CD14-positive monocyte (primary cell): ENCODE measurements at regions not wholly inside any gene's neighbourhood (a gene's known extent, or its start where the extent isn't known, plus 50 kb on each side); places are given as distances from the start of the nearest gene placed in this dataset.

Experiments used
- DNase-seq, 3 donors: peaks; one replicate each; pipeline ENCODE4 v3.0.0-alpha.2; 2011 to 2022
- H2AFZ ChIP-seq: 2 replicates; pipeline ENCODE4 v1.6.0; 2012; ENCODE audit warnings: mild to moderate bottlenecking, low read depth, low read length, inconsistent platforms; ENCODE audit not compliant: insufficient read depth, poor library complexity, severe bottlenecking
- H3K27ac ChIP-seq, 2 donors: 1 replicate in 1 of 2; 2 replicates in 1 of 2; pipeline ENCODE4 v1.5.1; 2012 to 2013; ENCODE audit warnings: low read length in 2 of 2, control low read depth in 1 of 2, inconsistent platforms in 1 of 2, low read depth in 1 of 2, mild to moderate bottlenecking in 1 of 2
- H3K27me3 ChIP-seq, 2 donors: one replicate each; pipeline versions ENCODE4 v1.6.0 to v1.6.1; 2011 to 2013; ENCODE audit warnings: low read length in 2 of 2; ENCODE audit not compliant: control insufficient read depth in 2 of 2, insufficient read depth in 2 of 2
- H3K36me3 ChIP-seq, 2 donors: replicated peaks in 1 of 2; 1 replicate in 1 of 2; 2 replicates in 1 of 2; pipeline versions ENCODE4 v1.5.1 to v1.6.1; 2012 to 2013; ENCODE audit warnings: low read length in 2 of 2, control low read depth in 1 of 2, inconsistent platforms in 1 of 2, mild to moderate bottlenecking in 1 of 2; ENCODE audit not compliant: insufficient read depth in 2 of 2, control insufficient read depth in 1 of 2
- H3K4me1 ChIP-seq, 2 donors: 1 replicate in 1 of 2; 2 replicates in 1 of 2; pipeline versions ENCODE4 v1.5.1 to v1.6.1; 2012 to 2013; ENCODE audit warnings: low read length in 2 of 2, control low read depth in 1 of 2, inconsistent platforms in 1 of 2, mild to moderate bottlenecking in 1 of 2, moderate library complexity in 1 of 2; ENCODE audit not compliant: insufficient read depth in 2 of 2, control insufficient read depth in 1 of 2
- H3K4me2 ChIP-seq: replicated peaks from 2 replicates; pipeline ENCODE3; 2012; ENCODE audit warnings: low read length, moderate library complexity, mild to moderate bottlenecking; ENCODE audit not compliant: poor library complexity, severe bottlenecking; ENCODE audit errors: extremely low read depth
- H3K4me3 ChIP-seq, 3 experiments: fragments of 200-600 bp in 1 of 3; sonication (generic) in 1 of 3; replicated peaks in 1 of 3; 1 replicate in 2 of 3; 2 replicates in 1 of 3; pipeline ENCODE4 v1.5.1; 2011 to 2013; ENCODE audit warnings: low read length in 3 of 3, mild to moderate bottlenecking in 3 of 3, control low read depth in 2 of 3, low read depth in 2 of 3, inconsistent platforms in 1 of 3, moderate library complexity in 1 of 3
- H3K79me2 ChIP-seq: 2 replicates; pipeline ENCODE4 v1.6.0; 2012; ENCODE audit warnings: mild to moderate bottlenecking, control low read depth, inconsistent platforms, low read length, moderate library complexity; ENCODE audit not compliant: insufficient read depth
- H3K9ac ChIP-seq: 2 replicates; pipeline ENCODE4 v1.6.0; 2017; ENCODE audit warnings: low read length, mild to moderate bottlenecking; ENCODE audit not compliant: insufficient read depth, poor library complexity, severe bottlenecking
- H3K9me3 ChIP-seq, 2 donors: replicated peaks in 1 of 2; 1 replicate in 1 of 2; 2 replicates in 1 of 2; pipeline versions ENCODE4 v1.5.1 to v1.6.1; 2012 to 2013; ENCODE audit warnings: low read length in 2 of 2, control low read depth in 1 of 2; ENCODE audit not compliant: control insufficient read depth in 1 of 2, insufficient read depth in 1 of 2
- H4K20me1 ChIP-seq: 2 replicates; pipeline ENCODE4 v1.6.0; 2012; ENCODE audit warnings: mild to moderate bottlenecking, low read length, control low read depth, moderate library complexity; ENCODE audit not compliant: insufficient read depth
- H3K27ac Mint-ChIP-seq, 7 donors: one replicate each; pipeline ENCODE4 v1.8.0; 2020; ENCODE audit warnings: mild to moderate bottlenecking in 7 of 7, mixed read lengths in 7 of 7, moderate library complexity in 6 of 7, inconsistent platforms in 2 of 7
- H3K27me3 Mint-ChIP-seq, 3 donors: one replicate each; pipeline ENCODE4 v1.8.0; 2021 to 2022; ENCODE audit warnings: low read depth in 3 of 3, mild to moderate bottlenecking in 3 of 3, mixed read lengths in 3 of 3, moderate library complexity in 3 of 3, inconsistent platforms in 1 of 3
- H3K36me3 Mint-ChIP-seq, 2 donors: one replicate each; pipeline ENCODE4 v1.8.0; 2020; ENCODE audit warnings: mixed read lengths in 2 of 2, inconsistent platforms in 1 of 2, mild to moderate bottlenecking in 1 of 2
- H3K4me1 Mint-ChIP-seq: one replicate; pipeline ENCODE4 v1.8.0; 2020; ENCODE audit warnings: mild to moderate bottlenecking, mixed read lengths
- H3K4me3 Mint-ChIP-seq, 2 donors: one replicate each; pipeline ENCODE4 v1.8.0; 2020; ENCODE audit warnings: mild to moderate bottlenecking in 2 of 2, mixed read lengths in 2 of 2, moderate library complexity in 1 of 2
- H3K9me3 Mint-ChIP-seq, 7 donors: one replicate each; pipeline ENCODE4 v1.8.0; 2020 to 2022; ENCODE audit warnings: mixed read lengths in 7 of 7, mild to moderate bottlenecking in 6 of 7, moderate library complexity in 6 of 7, inconsistent platforms in 2 of 7
- CTCF ChIP-seq: fragments of 200-600 bp; IDR thresholded peaks from one replicate; pipeline ENCODE4 v1.8.0; 2022; ENCODE audit warnings: antibody characterized with exemption, mild to moderate bottlenecking
- WGBS: methylation state at CpG from one replicate; pipeline ENCODE4 v1.1.5; 2013; ENCODE audit warnings: missing lambda C conversion rate; ENCODE audit not compliant: insufficient coverage; 5-methylcytosine and 5-hydroxymethylcytosine counted together
- intact Hi-C, 2 donors: fragments of 100-400 bp; cut with micrococcal nuclease; formaldehyde crosslinking; loops; one replicate each; pipeline versions ENCODE4 v1.15.0 to v1.15.1; 2023

GRCh38 chr5:138659121-138659520 is 83.9 kb upstream of the HSPA9 start:
- Mint-ChIP-seq H3K4me3 (peak overlapping the region in 1 of 2 donors; percentile 20), H3K27me3 (peaks cover 31 to 53% (median 39%) of the 10 kb centered on the region in 3 donors), H3K36me3 (no peaks in the 10 kb centered on the region), H3K9me3 (peaks cover 2 to 14% (median 6%) of the 10 kb centered on the region in 7 donors), H3K27ac (no peak overlapping the region), H3K4me1 (peaks cover 41% of the 10 kb centered on the region)
- Histone ChIP-seq H3K9ac (no peak overlapping the region), H3K27me3 (peaks cover 5 to 27% of the 10 kb centered on the region in 2 donors), H3K4me1 (peaks cover 29 to 30% of the 10 kb centered on the region in 2 donors), H2AFZ (no peak overlapping the region), H4K20me1 (no peaks in the 10 kb centered on the region), H3K4me2 (no peak overlapping the region), H3K27ac (no peak overlapping the region), H3K36me3 (no peaks in the 10 kb centered on the region), H3K79me2 (no peaks in the 10 kb centered on the region), H3K9me3 (peaks cover 0 to 4% of the 10 kb centered on the region in 2 donors), H3K4me3 (no peak overlapping the region)
- DNase-seq = no peak
- intact Hi-C loops = no loop called here
- no peak for TF ChIP-seq CTCF
- WGBS = no CpG with 5 or more reads among the region's 3 CpGs

GRCh38 chr5:138658676-138659075 is 83.5 kb upstream of the HSPA9 start:
- H3K4me1 ChIP-seq = peaks cover 28% of the 10 kb centered on the region in 2 donors
- TF ChIP-seq CTCF = no peak
- intact Hi-C loops = no loop called here
- H3K27me3 ChIP-seq = peaks cover 8 to 31% of the 10 kb centered on the region in 2 donors
- Mint-ChIP-seq H3K4me3 (peak overlapping the region in 1 of 2 donors; percentile 40), H3K27me3 (peaks cover 31 to 57% (median 42%) of the 10 kb centered on the region in 3 donors), H3K9me3 (peaks cover 2 to 14% (median 6%) of the 10 kb centered on the region in 7 donors), H3K27ac (peak overlapping the region in 1 of 7 donors; percentile 27), H3K4me1 (peaks cover 39% of the 10 kb centered on the region), H3K36me3 (no peaks in the 10 kb centered on the region)
- H3K4me3 ChIP-seq = no peak overlapping the region
- H2AFZ ChIP-seq = no peak overlapping the region
- H3K36me3 ChIP-seq = no peaks in the 10 kb centered on the region
- H3K9me3 ChIP-seq = peaks cover 0 to 4% of the 10 kb centered on the region in 2 donors
- no peak for DNase-seq
- WGBS = 90% methylated on average over 3 of the region's 6 CpGs
- no peaks in the 10 kb centered on the region for H4K20me1 ChIP-seq
- no peak overlapping the region for H3K27ac ChIP-seq
- no peak overlapping the region for H3K4me2 ChIP-seq
- no peak overlapping the region for H3K9ac ChIP-seq
- H3K79me2 ChIP-seq = no peaks in the 10 kb centered on the region
